HG02943 (cell line): ENCODE measurements at regions not wholly inside any gene's neighbourhood (a gene's known extent, or its start where the extent isn't known, plus 50 kb on each side); places are given as distances from the start of the nearest gene placed in this dataset.
"Not testable (repeated sequence)": the region's sequence is repeated elsewhere in the genome, so short reads cannot be mapped to it uniquely, and the experiment has no call there.

Source experiments
- ATAC-seq: cut with Tn5 transposase; IDR thresholded peaks from one replicate; pipeline ENCODE4 v1.9.1; 2021; ENCODE audit warnings: mild to moderate bottlenecking, low read depth, moderate library complexity; ENCODE audit not compliant: unreplicated experiment

- ATAC-seq = no peak
Observed at GRCh38 chr11:80307676-80308075, 866.8 kb upstream of the TENM4 start.

- no peak for ATAC-seq
Observed at GRCh38 chr11:80297858-80298632, 857.2 kb upstream of the TENM4 start.

GRCh38 chr11:80293293-80293692 lies 852.5 kb upstream of the TENM4 start:
- ATAC-seq = no peak

GRCh38 chr11:80284946-80285785 lies 844.3 kb upstream of the TENM4 start:
- no peak for ATAC-seq

- ATAC-seq = no peak
Observed at GRCh38 chr11:80282643-80283042, 841.8 kb upstream of the TENM4 start.

GRCh38 chr11:80281194-80281593 lies 840.4 kb upstream of the TENM4 start:
- ATAC-seq = no peak

- ATAC-seq = no peak
Observed at GRCh38 chr11:80280737-80281136, 839.9 kb upstream of the TENM4 start.

- no peak for ATAC-seq
Observed at GRCh38 chr11:80261776-80262175, 820.9 kb upstream of the TENM4 start.

GRCh38 chr11:80257319-80258015 lies 816.6 kb upstream of the TENM4 start:
- not testable (repeated sequence) for ATAC-seq

- ATAC-seq = no peak
Observed at GRCh38 chr11:80255021-80255420, 814.2 kb upstream of the TENM4 start.

- no peak for ATAC-seq
Observed at GRCh38 chr11:80241766-80242165, 800.9 kb upstream of the TENM4 start.

GRCh38 chr11:80240245-80240644 lies 799.4 kb upstream of the TENM4 start:
- no peak for ATAC-seq

GRCh38 chr11:80239217-80239616 lies 798.4 kb upstream of the TENM4 start:
- no peak for ATAC-seq

GRCh38 chr11:80227915-80228314 lies 787.1 kb upstream of the TENM4 start:
- no peak for ATAC-seq

GRCh38 chr11:80214413-80214812 lies 773.6 kb upstream of the TENM4 start:
- no peak for ATAC-seq

GRCh38 chr11:80211673-80212072 lies 770.8 kb upstream of the TENM4 start:
- no peak for ATAC-seq

GRCh38 chr11:80204021-80204420 lies 763.2 kb upstream of the TENM4 start:
- ATAC-seq = no peak

- ATAC-seq = no peak
Observed at GRCh38 chr11:80196932-80197554, 756.2 kb upstream of the TENM4 start.

GRCh38 chr11:80196041-80196440 lies 755.2 kb upstream of the TENM4 start:
- no peak for ATAC-seq

GRCh38 chr11:80194625-80195024 lies 753.8 kb upstream of the TENM4 start:
- no peak for ATAC-seq

GRCh38 chr11:80194016-80194415 lies 753.2 kb upstream of the TENM4 start:
- no peak for ATAC-seq
